ENCODE measurements at regions not wholly inside any gene's neighbourhood (a gene's known extent, or its start where the extent isn't known, plus 50 kb on each side); places are given as distances from the start of the nearest gene placed in this dataset.

DNA sequence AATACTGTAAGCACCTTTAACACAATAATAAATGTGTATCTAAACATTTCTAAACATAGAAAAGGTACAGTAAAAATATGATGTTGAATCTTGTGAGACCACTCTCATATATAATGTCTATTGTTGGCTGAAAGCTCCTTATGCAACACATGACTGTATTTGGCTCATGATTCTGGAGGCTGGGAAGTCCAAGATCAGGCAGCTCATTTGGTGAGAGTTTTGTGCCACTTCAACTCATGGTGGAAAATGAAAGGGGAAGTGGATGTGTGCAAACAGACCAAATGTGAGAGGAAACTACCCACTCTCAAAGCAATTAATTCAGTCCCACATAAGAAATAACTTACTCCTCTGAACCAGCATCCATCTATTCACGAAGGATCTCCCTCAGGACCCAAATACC lies 257.7 kb upstream of the OPRM1 start:
- no peak for DNase-seq
- Histone ChIP-seq H3K36me3 (no peaks in the 10 kb centered on the region), H3K9me3 (ENCODE audit: severe bottlenecking) (no peaks in the 10 kb centered on the region), H3K27me3 (ENCODE audit: insufficient read depth, low read depth, severe bottlenecking) (no peaks in the 10 kb centered on the region), H3K4me3 (ENCODE audit: low read depth, low read length) (no peak overlapping the region), H3K27ac (no peak overlapping the region)
- TF ChIP-seq, protein P1, sequence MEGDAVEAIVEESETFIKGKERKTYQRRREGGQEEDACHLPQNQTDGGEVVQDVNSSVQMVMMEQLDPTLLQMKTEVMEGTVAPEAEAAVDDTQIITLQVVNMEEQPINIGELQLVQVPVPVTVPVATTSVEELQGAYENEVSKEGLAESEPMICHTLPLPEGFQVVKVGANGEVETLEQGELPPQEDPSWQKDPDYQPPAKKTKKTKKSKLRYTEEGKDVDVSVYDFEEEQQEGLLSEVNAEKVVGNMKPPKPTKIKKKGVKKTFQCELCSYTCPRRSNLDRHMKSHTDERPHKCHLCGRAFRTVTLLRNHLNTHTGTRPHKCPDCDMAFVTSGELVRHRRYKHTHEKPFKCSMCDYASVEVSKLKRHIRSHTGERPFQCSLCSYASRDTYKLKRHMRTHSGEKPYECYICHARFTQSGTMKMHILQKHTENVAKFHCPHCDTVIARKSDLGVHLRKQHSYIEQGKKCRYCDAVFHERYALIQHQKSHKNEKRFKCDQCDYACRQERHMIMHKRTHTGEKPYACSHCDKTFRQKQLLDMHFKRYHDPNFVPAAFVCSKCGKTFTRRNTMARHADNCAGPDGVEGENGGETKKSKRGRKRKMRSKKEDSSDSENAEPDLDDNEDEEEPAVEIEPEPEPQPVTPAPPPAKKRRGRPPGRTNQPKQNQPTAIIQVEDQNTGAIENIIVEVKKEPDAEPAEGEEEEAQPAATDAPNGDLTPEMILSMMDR (IDR thresholded peaks at IDR 0.05; ENCODE audit: low read depth, low read length): no peak

DNA sequence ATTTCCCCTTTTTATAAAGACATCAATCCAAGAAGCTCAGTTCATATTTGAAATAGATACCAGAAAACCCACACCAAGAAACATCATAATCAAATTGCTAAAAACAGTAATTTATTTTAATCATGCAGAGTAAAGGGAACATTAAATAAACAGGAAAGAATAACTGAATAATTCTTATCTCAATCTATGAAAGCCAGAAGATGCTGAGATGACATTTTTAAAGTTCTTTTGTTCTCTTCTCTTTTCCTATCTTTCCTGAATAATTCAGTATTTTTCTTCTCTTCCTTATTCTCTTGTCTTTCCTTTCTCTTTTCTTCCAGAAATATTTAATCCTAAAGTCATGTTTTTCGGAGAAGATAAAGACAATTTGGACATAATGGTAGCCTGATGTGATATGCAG lies 259.0 kb upstream of the OPRM1 start:
- Histone ChIP-seq H3K9me3 (ENCODE audit: severe bottlenecking) (no peaks in the 10 kb centered on the region), H3K4me3 (ENCODE audit: low read depth, low read length) (no peak overlapping the region), H3K27ac (no peak overlapping the region), H3K36me3 (no peaks in the 10 kb centered on the region), H3K27me3 (ENCODE audit: insufficient read depth, low read depth, severe bottlenecking) (no peaks in the 10 kb centered on the region)
- TF ChIP-seq, protein P1 (IDR thresholded peaks at IDR 0.05; ENCODE audit: low read depth, low read length): no peak
- DNase-seq: no peak

GRCh38 chr6:153778216-153778615 lies 260.8 kb upstream of the OPRM1 start:
- no peaks in the 10 kb centered on the region for H3K9me3 ChIP-seq (ENCODE audit: severe bottlenecking)

GRCh38 chr6:153771577-153771976 lies 267.5 kb upstream of the OPRM1 start:
- DNase-seq: no peak
- TF ChIP-seq, protein P1 (IDR thresholded peaks at IDR 0.05; ENCODE audit: low read depth, low read length): no peak
- H3K27me3 ChIP-seq (ENCODE audit: insufficient read depth, low read depth, severe bottlenecking): no peaks in the 10 kb centered on the region
- H3K4me3 ChIP-seq (ENCODE audit: low read depth, low read length): no peak overlapping the region
- no peaks in the 10 kb centered on the region for H3K9me3 ChIP-seq (ENCODE audit: severe bottlenecking)
- H3K36me3 ChIP-seq: no peaks in the 10 kb centered on the region
- no peak overlapping the region for H3K27ac ChIP-seq

More at GRCh38 chr6:153778216-153778615, 260.8 kb upstream of the OPRM1 start:
- TF ChIP-seq, protein P1 (IDR thresholded peaks at IDR 0.05; ENCODE audit: low read depth, low read length): no peak
- H3K27ac ChIP-seq: no peak overlapping the region
- no peaks in the 10 kb centered on the region for H3K36me3 ChIP-seq
- no peak overlapping the region for H3K4me3 ChIP-seq (ENCODE audit: low read depth, low read length)
- DNase-seq: no peak
- H3K27me3 ChIP-seq (ENCODE audit: insufficient read depth, low read depth, severe bottlenecking): no peaks in the 10 kb centered on the region

DNA sequence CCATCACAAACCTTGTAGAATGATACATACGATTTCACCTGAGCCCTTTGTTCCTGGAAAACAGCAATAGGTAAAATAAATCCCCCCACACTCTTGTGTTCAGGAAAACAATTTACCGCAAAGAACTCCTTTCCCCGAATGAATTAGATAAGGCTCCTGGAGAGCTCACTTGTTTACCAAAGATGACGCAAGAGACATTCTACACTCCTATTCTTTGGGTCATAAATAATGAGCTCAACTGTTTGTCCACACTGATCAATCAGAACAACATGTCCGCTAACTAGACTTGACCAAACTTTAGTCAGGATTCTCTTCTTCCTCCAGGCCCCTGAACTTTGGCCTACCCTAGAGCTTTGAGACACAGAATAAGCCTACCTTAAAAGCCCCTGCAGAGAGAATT lies 271.9 kb upstream of the OPRM1 start:
- DNase-seq: no peak
- no peaks in the 10 kb centered on the region for H3K9me3 ChIP-seq (ENCODE audit: severe bottlenecking)
- TF ChIP-seq, protein P1 (IDR thresholded peaks at IDR 0.05; ENCODE audit: low read depth, low read length): no peak
- no peak overlapping the region for H3K27ac ChIP-seq
- no peaks in the 10 kb centered on the region for H3K27me3 ChIP-seq (ENCODE audit: insufficient read depth, low read depth, severe bottlenecking)
- no peak overlapping the region for H3K4me3 ChIP-seq (ENCODE audit: low read depth, low read length)
- H3K36me3 ChIP-seq: no peaks in the 10 kb centered on the region

- TF ChIP-seq, protein P1 (IDR thresholded peaks at IDR 0.05; ENCODE audit: low read depth, low read length): no peak
- H3K36me3 ChIP-seq: no peaks in the 10 kb centered on the region
- no peaks in the 10 kb centered on the region for H3K9me3 ChIP-seq (ENCODE audit: severe bottlenecking)
- H3K27me3 ChIP-seq (ENCODE audit: insufficient read depth, low read depth, severe bottlenecking): no peaks in the 10 kb centered on the region
- no peak overlapping the region for H3K27ac ChIP-seq
- H3K4me3 ChIP-seq (ENCODE audit: low read depth, low read length): no peak overlapping the region
- no peak for DNase-seq
Observed at GRCh38 chr6:153758516-153758915, 280.5 kb upstream of the OPRM1 start.
